HuH-7.5 (cell line): ENCODE measurements at regions not wholly inside any gene's neighbourhood (a gene's known extent, or its start where the extent isn't known, plus 50 kb on each side); places are given as distances from the start of the nearest gene placed in this dataset.

Experiments
- DNase-seq: peaks from one replicate; pipeline ENCODE4 v3.0.0; 2011; ENCODE audit warnings: low spot score

- no peak for DNase-seq
These were observed 186.5 kb upstream of the LINGO1 start for GRCh38 chr15:77819048-77819850.

GRCh38 chr15:77818484-77819047, 185.9 kb upstream of the LINGO1 start:
- DNase-seq: no peak

GRCh38 chr15:77817434-77817833, 184.7 kb upstream of the LINGO1 start:
- DNase-seq: no peak

- no peak for DNase-seq
These were observed 184.3 kb upstream of the LINGO1 start for GRCh38 chr15:77816983-77817382.

- no peak for DNase-seq
These were observed 182.3 kb upstream of the LINGO1 start for GRCh38 chr15:77815015-77815414.

- no peak for DNase-seq
These were observed 180.0 kb upstream of the LINGO1 start for GRCh38 chr15:77812664-77813063.

GRCh38 chr15:77811270-77811669, 178.6 kb upstream of the LINGO1 start:
- DNase-seq: no peak

- DNase-seq: no peak
These were observed 177.4 kb upstream of the LINGO1 start for GRCh38 chr15:77810130-77810571.

- no peak for DNase-seq
These were observed 176.0 kb upstream of the LINGO1 start for GRCh38 chr15:77808581-77809177.

GRCh38 chr15:77808075-77808474, 175.4 kb upstream of the LINGO1 start:
- no peak for DNase-seq

GRCh38 chr15:77807611-77808010, 174.9 kb upstream of the LINGO1 start:
- DNase-seq: no peak

- no peak for DNase-seq
These were observed 174.4 kb upstream of the LINGO1 start for GRCh38 chr15:77807115-77807514.

- no peak for DNase-seq
These were observed 171.5 kb upstream of the LINGO1 start for GRCh38 chr15:77804210-77804609.

GRCh38 chr15:77803487-77803886, 170.8 kb upstream of the LINGO1 start:
- no peak for DNase-seq

GRCh38 chr15:77800305-77800704, 167.6 kb upstream of the LINGO1 start:
- no peak for DNase-seq

- no peak for DNase-seq
These were observed 166.1 kb upstream of the LINGO1 start for GRCh38 chr15:77798847-77799246.

- no peak for DNase-seq
These were observed 165.6 kb upstream of the LINGO1 start for GRCh38 chr15:77798151-77798835.

GRCh38 chr15:77797270-77797669, 164.6 kb upstream of the LINGO1 start:
- DNase-seq: no peak

- no peak for DNase-seq
These were observed 163.5 kb upstream of the LINGO1 start for GRCh38 chr15:77796046-77796729.

GRCh38 chr15:77795446-77795845, 162.7 kb upstream of the LINGO1 start:
- DNase-seq: no peak

- no peak for DNase-seq
These were observed 159.2 kb upstream of the LINGO1 start for GRCh38 chr15:77791941-77792340.

- DNase-seq: no peak
These were observed 157.8 kb upstream of the LINGO1 start for GRCh38 chr15:77790481-77790880.
